Lower lobe of right lung (tissue), 2 donors: ENCODE measurements at regions not wholly inside any gene's neighbourhood (a gene's known extent, or its start where the extent isn't known, plus 50 kb on each side); places are given as distances from the start of the nearest gene placed in this dataset.
"Not testable (repeated sequence)": the region's sequence is repeated elsewhere in the genome, so short reads cannot be mapped to it uniquely, and the experiment has no call there.

ENCODE experiments used
- ATAC-seq, 2 donors: fragments of 200-7000 bp; cut with Tn5 transposase; one replicate each; pipeline ENCODE4 v1.9.1; 2020 to 2022; ENCODE audit warnings: mild to moderate bottlenecking in 2 of 2, moderate library complexity in 2 of 2
- DNase-seq: peaks from one replicate; pipeline ENCODE4 v3.0.0-alpha.2; 2020
- H3K27ac ChIP-seq: fragments of 200-600 bp; one replicate; pipeline ENCODE4 v1.8.0; 2022
- H3K27me3 ChIP-seq: fragments of 200-600 bp; one replicate; pipeline ENCODE4 v1.8.0; 2022; ENCODE audit warnings: low read depth
- H3K36me3 ChIP-seq: fragments of 200-600 bp; one replicate; pipeline ENCODE4 v1.8.0; 2022; ENCODE audit warnings: mild to moderate bottlenecking
- H3K4me1 ChIP-seq: fragments of 200-600 bp; one replicate; pipeline ENCODE4 v1.8.0; 2022
- H3K4me3 ChIP-seq: fragments of 200-600 bp; one replicate; pipeline ENCODE4 v1.8.0; 2022; ENCODE audit warnings: mild to moderate bottlenecking
- H3K9me3 ChIP-seq: fragments of 200-600 bp; one replicate; pipeline ENCODE4 v1.8.0; 2022
- intact Hi-C: fragments of 100-400 bp; cut with DNase I; formaldehyde crosslinking; loops from one replicate; pipeline ENCODE4 v1.11.0; 2022
- TF ChIP-seq, protein P1 (sequence below): fragments of 200-600 bp; IDR thresholded peaks from one replicate; pipeline ENCODE4 v1.8.0; 2022; ENCODE audit warnings: antibody characterized with exemption, mild to moderate bottlenecking
- donor health status: DM: no; HTN: yes; CAD: no; lungs with severe emphysema.

- Histone ChIP-seq H3K4me1 (no peaks in the 10 kb centered on the region), H3K27me3 (no peaks in the 10 kb centered on the region), H3K9me3 (no peaks in the 10 kb centered on the region), H3K36me3 (no peaks in the 10 kb centered on the region), H3K27ac (no peak overlapping the region), H3K4me3 (no peak overlapping the region)
- intact Hi-C loops, result no loop called here
- TF ChIP-seq, protein P1, sequence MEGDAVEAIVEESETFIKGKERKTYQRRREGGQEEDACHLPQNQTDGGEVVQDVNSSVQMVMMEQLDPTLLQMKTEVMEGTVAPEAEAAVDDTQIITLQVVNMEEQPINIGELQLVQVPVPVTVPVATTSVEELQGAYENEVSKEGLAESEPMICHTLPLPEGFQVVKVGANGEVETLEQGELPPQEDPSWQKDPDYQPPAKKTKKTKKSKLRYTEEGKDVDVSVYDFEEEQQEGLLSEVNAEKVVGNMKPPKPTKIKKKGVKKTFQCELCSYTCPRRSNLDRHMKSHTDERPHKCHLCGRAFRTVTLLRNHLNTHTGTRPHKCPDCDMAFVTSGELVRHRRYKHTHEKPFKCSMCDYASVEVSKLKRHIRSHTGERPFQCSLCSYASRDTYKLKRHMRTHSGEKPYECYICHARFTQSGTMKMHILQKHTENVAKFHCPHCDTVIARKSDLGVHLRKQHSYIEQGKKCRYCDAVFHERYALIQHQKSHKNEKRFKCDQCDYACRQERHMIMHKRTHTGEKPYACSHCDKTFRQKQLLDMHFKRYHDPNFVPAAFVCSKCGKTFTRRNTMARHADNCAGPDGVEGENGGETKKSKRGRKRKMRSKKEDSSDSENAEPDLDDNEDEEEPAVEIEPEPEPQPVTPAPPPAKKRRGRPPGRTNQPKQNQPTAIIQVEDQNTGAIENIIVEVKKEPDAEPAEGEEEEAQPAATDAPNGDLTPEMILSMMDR, result no peak
- ATAC-seq (no peak), DNase-seq (no peak)
Observed at GRCh38 chr3:110933821-110934426, 137.7 kb upstream of the NECTIN3 start.

- ATAC-seq, result no peak
- DNase-seq, result no peak
- no peaks in the 10 kb centered on the region for H3K4me1 ChIP-seq
- H3K9me3 ChIP-seq, result no peaks in the 10 kb centered on the region
- intact Hi-C loops, result no loop called here
- no peaks in the 10 kb centered on the region for H3K27me3 ChIP-seq
- no peak overlapping the region for H3K4me3 ChIP-seq
- H3K27ac ChIP-seq, result no peak overlapping the region
- no peaks in the 10 kb centered on the region for H3K36me3 ChIP-seq
- TF ChIP-seq, protein P1, result no peak
Observed at GRCh38 chr3:110938629-110939028, 133.0 kb upstream of the NECTIN3 start.

GRCh38 chr3:110940055-110940454 is 131.6 kb upstream of the NECTIN3 start:
- ATAC-seq (no peak), DNase-seq (no peak)
- TF ChIP-seq, protein P1, result no peak
- H3K36me3 ChIP-seq, result no peaks in the 10 kb centered on the region
- peaks cover 3% of the 10 kb centered on the region for H3K9me3 ChIP-seq
- no peaks in the 10 kb centered on the region for H3K27me3 ChIP-seq
- H3K4me3 ChIP-seq, result no peak overlapping the region
- H3K4me1 ChIP-seq, result no peaks in the 10 kb centered on the region
- H3K27ac ChIP-seq, result no peak overlapping the region
- intact Hi-C loops, result no loop called here

- Histone ChIP-seq H3K4me3 (no peak overlapping the region), H3K27me3 (no peaks in the 10 kb centered on the region), H3K9me3 (peaks cover 32% of the 10 kb centered on the region), H3K27ac (no peak overlapping the region), H3K4me1 (no peaks in the 10 kb centered on the region), H3K36me3 (no peaks in the 10 kb centered on the region)
- intact Hi-C loops, result no loop called here
- ATAC-seq (no peak), DNase-seq (no peak)
- TF ChIP-seq, protein P1, result no peak
Observed at GRCh38 chr3:110944782-110945181, 126.8 kb upstream of the NECTIN3 start.

- no peak for ATAC-seq
- Histone ChIP-seq H3K4me1 (no peaks in the 10 kb centered on the region), H3K27me3 (no peaks in the 10 kb centered on the region), H3K27ac (no peak overlapping the region), H3K36me3 (no peaks in the 10 kb centered on the region), H3K9me3 (peaks cover 35% of the 10 kb centered on the region), H3K4me3 (no peak overlapping the region)
- TF ChIP-seq, protein P1, result no peak
- intact Hi-C loops, result no loop called here
- DNase-seq, result no peak
Observed at GRCh38 chr3:110946810-110947209, 124.8 kb upstream of the NECTIN3 start.

DNA sequence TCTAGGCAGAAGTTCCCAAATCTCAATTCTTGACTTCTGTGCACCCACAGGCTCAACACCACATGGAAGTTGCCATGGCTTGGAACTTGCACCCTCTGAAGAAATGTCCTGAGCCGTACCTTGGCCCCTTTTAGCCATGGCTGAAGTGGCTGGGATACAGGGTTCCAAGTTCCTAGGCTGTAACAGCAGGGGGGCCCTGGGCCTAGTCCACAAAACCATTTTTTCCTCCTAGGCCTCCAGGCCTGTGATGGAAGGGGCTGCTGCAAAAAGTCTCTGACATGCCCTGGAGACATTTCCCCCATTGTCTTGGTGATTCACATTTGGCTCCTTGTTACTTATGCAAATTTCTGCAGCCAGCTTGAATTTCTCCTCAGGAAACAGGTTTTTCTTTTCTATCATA is 122.4 kb upstream of the NECTIN3 start:
- H3K36me3 ChIP-seq, intact Hi-C loops, ATAC-seq, H3K4me1 ChIP-seq, H3K27ac ChIP-seq, H3K4me3 ChIP-seq, DNase-seq, H3K27me3 ChIP-seq: not testable (repeated sequence)
- H3K9me3 ChIP-seq, result peaks cover 35% of the 10 kb centered on the region
